ENCODE measurements at regions not wholly inside any gene's neighbourhood (a gene's known extent, or its start where the extent isn't known, plus 50 kb on each side); places are given as distances from the start of the nearest gene placed in this dataset.

DNA sequence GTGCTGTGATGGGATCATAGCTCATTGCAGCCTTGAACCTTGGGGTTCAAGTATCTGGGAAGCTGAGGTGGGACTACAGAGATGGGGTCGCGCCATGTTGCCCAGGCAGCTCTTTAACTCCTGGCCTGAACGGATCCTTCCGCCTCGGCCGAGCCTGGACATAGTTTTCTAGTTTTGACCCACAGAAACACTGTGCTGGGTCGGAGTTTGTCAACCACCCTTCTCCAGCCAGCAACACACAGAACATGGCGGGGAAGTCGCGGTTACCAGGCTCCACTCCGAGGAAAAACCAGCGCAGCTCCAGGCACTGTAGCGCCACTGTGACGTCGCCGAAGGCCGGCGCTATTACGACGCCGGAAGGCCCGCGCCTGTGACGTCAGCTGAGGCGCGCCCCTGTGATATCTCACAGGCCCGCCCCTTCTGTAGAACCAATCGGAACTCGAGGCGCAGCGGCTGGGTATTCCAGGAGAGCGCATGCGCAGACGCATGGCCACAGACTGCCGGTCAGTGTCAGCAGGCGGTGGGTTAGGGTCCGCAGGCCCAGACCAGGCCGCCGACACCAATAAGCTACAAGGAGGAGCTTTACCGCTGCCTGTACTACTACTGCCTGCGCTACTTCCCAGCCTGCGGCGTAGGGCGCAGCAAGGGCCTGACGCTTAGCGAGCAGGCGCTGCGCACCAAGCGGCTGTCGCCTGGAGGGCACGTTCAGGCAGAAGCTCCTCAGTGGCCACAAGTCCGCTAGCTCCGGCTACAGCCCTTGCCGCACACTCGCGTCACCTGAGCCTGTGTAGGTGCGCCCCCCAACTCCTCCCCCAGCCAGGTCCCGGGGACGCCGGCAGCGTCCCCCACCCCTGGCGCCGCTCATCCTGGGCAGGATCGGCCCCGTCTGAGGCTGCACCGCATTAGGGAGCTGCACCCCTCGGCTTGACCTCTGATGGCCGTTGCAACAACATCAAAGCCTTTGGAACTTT, 135.2 kb upstream of the KCTD7 start:
- DNase-seq = peak; percentile 96
- Histone ChIP-seq H3K79me2 (ENCODE audit: insufficient read depth, low read length) (peaks cover 10% of the 10 kb centered on the region), H3K36me3 (ENCODE audit: insufficient read depth, low read length) (no peaks in the 10 kb centered on the region; the same call in 1 of the 2 replicates), H4K20me1 (ENCODE audit: insufficient read depth, low read length) (no peaks in the 10 kb centered on the region), H3K9ac (ENCODE audit: low read depth, low read length) (peak overlapping the region; percentile 81), H3K27ac (ENCODE audit: low read length) (peak overlapping the region; percentile 84), H3K9me3 (ENCODE audit: insufficient read depth, low read length, severe bottlenecking) (no peaks in the 10 kb centered on the region), H3K4me3 (ENCODE audit: low read depth in 1 of 2, low read length in 2 of 2) (peak overlapping the region; percentile 40 to 77), H2AFZ (ENCODE audit: low read depth, low read length) (peak overlapping the region; percentile 93), H3K4me2 (ENCODE audit: insufficient read depth, low read length) (peak overlapping the region; percentile 79), H3K4me1 (ENCODE audit: insufficient read depth, low read length) (peaks cover 21% of the 10 kb centered on the region), H3K27me3 (ENCODE audit: insufficient read depth, low read length, poor library complexity) (no peaks in the 10 kb centered on the region)
- peak; percentile 90 for ATAC-seq (ENCODE audit: insufficient read depth, low read depth)
- TF ChIP-seq EZH2 (IDR thresholded peaks at IDR 0.05; ENCODE audit: borderline replicate concordance, low read depth, low read length, severe bottlenecking) (no peak), CTCF (IDR thresholded peaks at IDR 0.05; ENCODE audit: borderline replicate concordance, extremely low read depth, low read length, poor library complexity, severe bottlenecking) (peak; percentile 42)

DNA sequence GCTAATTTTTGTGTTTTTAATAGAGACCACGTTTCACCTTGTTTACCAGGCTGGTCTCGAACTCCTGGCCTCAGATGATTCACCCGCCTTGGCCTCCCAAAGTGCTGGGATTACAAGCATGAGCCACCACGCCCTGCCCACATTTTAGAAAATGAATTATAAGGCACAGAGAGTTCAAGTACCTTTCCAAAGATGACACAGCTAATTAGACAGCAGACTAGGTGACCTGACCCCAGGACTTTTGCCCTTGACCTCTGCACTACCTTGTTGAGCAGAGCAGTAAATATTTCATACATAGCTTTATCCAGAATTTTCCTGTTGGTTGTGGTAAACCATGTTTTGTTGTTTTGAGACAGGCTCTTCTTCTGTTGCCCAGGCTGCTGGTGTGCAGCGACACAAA, 131.3 kb upstream of the KCTD7 start:
- Histone ChIP-seq H4K20me1 (ENCODE audit: insufficient read depth, low read length) (no peaks in the 10 kb centered on the region), H3K9me3 (ENCODE audit: insufficient read depth, low read length, severe bottlenecking) (no peaks in the 10 kb centered on the region), H3K4me2 (ENCODE audit: insufficient read depth, low read length) (no peak overlapping the region), H3K9ac (ENCODE audit: low read depth, low read length) (no peak overlapping the region), H3K27ac (ENCODE audit: low read length) (no peak overlapping the region), H2AFZ (ENCODE audit: low read depth, low read length) (no peak overlapping the region), H3K36me3 (ENCODE audit: insufficient read depth, low read length) (no peaks in the 10 kb centered on the region; the same call in 1 of the 2 replicates), H3K4me3 (ENCODE audit: low read depth in 1 of 2, low read length in 2 of 2) (no peak overlapping the region), H3K27me3 (ENCODE audit: insufficient read depth, low read length, poor library complexity) (no peaks in the 10 kb centered on the region), H3K4me1 (ENCODE audit: insufficient read depth, low read length) (peaks cover 17% of the 10 kb centered on the region), H3K79me2 (ENCODE audit: insufficient read depth, low read length) (peaks cover 10% of the 10 kb centered on the region)
- ATAC-seq (ENCODE audit: insufficient read depth, low read depth) (no peak), DNase-seq (no peak)
- TF ChIP-seq CTCF (IDR thresholded peaks at IDR 0.05; ENCODE audit: borderline replicate concordance, extremely low read depth, low read length, poor library complexity, severe bottlenecking) (no peak), EZH2 (IDR thresholded peaks at IDR 0.05; ENCODE audit: borderline replicate concordance, low read depth, low read length, severe bottlenecking) (no peak)

DNA sequence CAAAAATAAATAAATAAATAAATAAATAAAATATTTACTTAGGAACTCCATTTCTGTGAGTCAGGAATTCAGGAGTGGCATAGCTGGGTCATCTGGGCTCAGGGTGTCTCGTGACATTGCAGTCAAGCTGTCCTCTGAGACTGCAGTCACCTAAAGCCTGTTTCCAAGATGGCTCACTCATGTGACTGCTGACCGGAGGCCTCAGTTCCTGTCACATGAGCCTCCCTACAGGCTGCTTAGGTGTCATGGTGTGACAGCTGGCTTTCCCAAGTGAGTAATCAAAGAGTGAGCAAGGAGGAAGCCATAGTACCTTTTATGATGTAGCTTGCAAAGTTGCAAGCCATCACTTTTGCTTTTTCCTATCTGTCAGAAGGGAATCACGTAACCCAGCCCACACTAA, 128.6 kb upstream of the KCTD7 start:
- H3K9me3 ChIP-seq (ENCODE audit: insufficient read depth, low read length, severe bottlenecking) = no peaks in the 10 kb centered on the region
- H3K79me2 ChIP-seq (ENCODE audit: insufficient read depth, low read length) = no peaks in the 10 kb centered on the region
- ATAC-seq (ENCODE audit: insufficient read depth, low read depth) (no peak), DNase-seq (no peak)
- no peak overlapping the region for H3K4me2 ChIP-seq (ENCODE audit: insufficient read depth, low read length)
- no peak for TF ChIP-seq EZH2 (IDR thresholded peaks at IDR 0.05; ENCODE audit: borderline replicate concordance, low read depth, low read length, severe bottlenecking)
- TF ChIP-seq CTCF (IDR thresholded peaks at IDR 0.05; ENCODE audit: borderline replicate concordance, extremely low read depth, low read length, poor library complexity, severe bottlenecking) = no peak
- no peaks in the 10 kb centered on the region for H4K20me1 ChIP-seq (ENCODE audit: insufficient read depth, low read length)
- H3K4me3 ChIP-seq (ENCODE audit: low read depth in 1 of 2, low read length in 2 of 2) = no peak overlapping the region
- H3K27me3 ChIP-seq (ENCODE audit: insufficient read depth, low read length, poor library complexity) = no peaks in the 10 kb centered on the region
- no peaks in the 10 kb centered on the region for H3K36me3 ChIP-seq (ENCODE audit: insufficient read depth, low read length)
- H3K4me1 ChIP-seq (ENCODE audit: insufficient read depth, low read length) = no peaks in the 10 kb centered on the region
- H3K27ac ChIP-seq (ENCODE audit: low read length) = no peak overlapping the region
- no peak overlapping the region for H3K9ac ChIP-seq (ENCODE audit: low read depth, low read length)
- no peak overlapping the region for H2AFZ ChIP-seq (ENCODE audit: low read depth, low read length)

Data from DND-41 (cell line).